GM18951 (cell line): ENCODE measurements at regions not wholly inside any gene's neighbourhood (a gene's known extent, or its start where the extent isn't known, plus 50 kb on each side); places are given as distances from the start of the nearest gene placed in this dataset.

Experiments
- POLR2A ChIP-seq: IDR thresholded peaks from 4 replicates; pipeline ENCODE4 v1.6.1; 2011; ENCODE audit warnings: mild to moderate bottlenecking; ENCODE audit not compliant: insufficient read length, insufficient read depth; ENCODE audit errors: extremely low read depth
- in situ Hi-C: fragments of 300-500 bp; cut with MboI; formaldehyde crosslinking; loops from one replicate; pipeline ENCODE4 v1.12.0; 2022; ENCODE audit warnings: low sequenced_read_pairs, mixed read lengths, inconsistent platforms; ENCODE audit not compliant: unreplicated experiment

GRCh38 chr3:81289676-81290075 is 471.8 kb downstream of the GBE1 start:
- in situ Hi-C loops, result no loop called here
- TF ChIP-seq POLR2A, result no peak

GRCh38 chr3:81279481-81280379 is 481.7 kb downstream of the GBE1 start:
- no peak for TF ChIP-seq POLR2A
- in situ Hi-C loops, result no loop called here

GRCh38 chr3:81277853-81278252 is 483.6 kb downstream of the GBE1 start:
- in situ Hi-C loops, result no loop called here
- TF ChIP-seq POLR2A, result no peak

GRCh38 chr3:81274671-81275070 is 486.8 kb downstream of the GBE1 start:
- in situ Hi-C loops, result no loop called here
- no peak for TF ChIP-seq POLR2A

DNA sequence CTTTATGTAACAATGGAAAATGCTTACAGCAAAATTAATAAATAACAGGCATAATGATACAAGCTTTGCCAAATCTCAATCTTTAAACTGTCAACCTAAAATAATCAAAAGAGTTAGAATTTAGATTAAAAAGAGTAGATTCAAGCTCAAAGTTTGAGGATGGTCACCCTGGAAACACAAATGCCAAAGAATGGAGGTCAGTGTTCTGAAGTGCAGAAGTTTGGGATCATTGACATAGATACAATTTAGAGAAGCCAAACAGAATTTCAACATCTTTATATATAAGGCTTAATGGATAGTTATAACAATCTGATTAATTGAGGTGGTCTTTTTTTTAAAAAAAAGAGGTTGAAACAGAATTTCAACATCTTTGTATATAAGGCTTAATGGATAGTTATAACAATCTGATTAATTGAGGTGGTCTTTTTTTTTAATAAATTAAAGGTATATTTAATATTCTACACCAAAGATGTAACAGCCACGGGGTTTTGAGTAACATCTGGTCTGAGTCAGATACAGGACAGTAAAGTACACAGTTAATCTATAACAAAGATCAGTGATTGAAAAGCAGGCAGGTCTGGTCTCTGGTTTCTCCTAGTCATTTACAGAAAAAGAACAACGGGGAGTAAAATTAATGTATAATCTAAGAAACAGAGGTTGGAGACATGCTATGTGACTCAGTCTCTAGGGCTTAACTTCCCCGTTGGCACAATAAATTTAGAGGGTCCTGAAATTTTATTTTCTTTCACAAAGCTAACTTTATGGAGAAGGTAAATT is 490.7 kb downstream of the GBE1 start:
- in situ Hi-C loops, result no loop called here
- no peak for TF ChIP-seq POLR2A

DNA sequence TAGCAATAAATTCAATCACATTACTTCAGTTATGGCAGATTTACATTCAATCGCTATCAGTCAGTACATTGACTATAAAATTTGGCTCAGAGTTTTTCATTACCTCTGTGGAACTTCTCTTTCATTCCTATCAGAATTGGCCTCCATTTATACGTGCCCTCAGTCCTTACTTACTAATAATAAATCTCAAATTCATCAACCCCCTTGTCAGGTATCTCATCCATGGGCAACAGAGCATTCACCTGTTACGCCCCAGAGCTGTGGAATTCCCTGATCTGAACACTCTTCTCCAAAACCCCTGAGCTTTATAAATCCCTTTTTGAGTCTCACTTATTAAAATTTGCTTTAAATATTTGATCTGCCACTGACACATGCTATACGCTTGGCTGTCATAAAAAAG is 492.9 kb downstream of the GBE1 start:
- TF ChIP-seq POLR2A, result no peak
- in situ Hi-C loops, result no loop called here

DNA sequence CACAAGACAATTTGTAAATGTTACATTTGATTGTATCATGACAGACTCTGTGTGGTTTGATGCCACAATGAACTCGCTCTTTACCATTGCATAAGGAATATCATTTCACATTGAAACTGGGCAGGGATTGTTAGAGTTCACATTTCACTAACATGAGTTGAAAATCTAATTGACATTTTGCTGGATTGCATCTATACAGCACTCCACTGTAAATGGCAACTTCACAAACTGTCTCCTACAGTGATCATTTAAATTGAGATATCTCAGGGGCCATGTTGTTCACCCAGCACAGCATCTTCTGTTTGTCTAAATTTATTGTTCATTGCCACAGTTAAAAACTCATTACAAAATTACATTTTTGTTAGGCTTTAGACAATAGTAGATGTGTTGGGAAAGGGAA is 499.4 kb downstream of the GBE1 start:
- no peak for TF ChIP-seq POLR2A
- in situ Hi-C loops, result no loop called here

- no peak for TF ChIP-seq POLR2A
- in situ Hi-C loops, result no loop called here
These were observed 506.0 kb downstream of the GBE1 start for GRCh38 chr3:81255463-81255862.

GRCh38 chr3:81251096-81251495 is 510.3 kb downstream of the GBE1 start:
- in situ Hi-C loops, result no loop called here
- no peak for TF ChIP-seq POLR2A

DNA sequence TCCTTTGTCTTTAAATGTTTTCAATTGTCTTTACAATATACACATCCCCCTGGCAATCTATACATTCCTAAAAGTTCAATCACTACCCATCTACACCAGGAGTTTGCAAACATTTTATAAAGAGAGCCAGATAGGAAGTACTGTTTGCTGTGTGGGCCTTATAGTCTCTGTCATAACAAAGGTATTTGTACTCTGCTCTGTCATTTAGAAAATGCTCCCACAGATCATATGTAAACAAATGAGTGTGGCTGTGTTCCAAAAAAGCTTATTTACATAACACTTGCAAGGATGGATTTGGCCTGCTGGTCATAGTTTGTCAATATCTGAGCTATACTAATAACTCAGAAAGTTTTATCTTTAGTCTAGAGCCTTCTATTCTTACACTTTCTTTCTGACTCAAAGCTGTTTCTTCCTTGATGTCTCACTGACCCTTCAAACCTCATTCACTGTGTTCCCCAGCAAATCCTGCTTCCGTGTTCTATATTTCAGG is 511.9 kb downstream of the GBE1 start:
- in situ Hi-C loops, result no loop called here
- TF ChIP-seq POLR2A, result no peak

DNA sequence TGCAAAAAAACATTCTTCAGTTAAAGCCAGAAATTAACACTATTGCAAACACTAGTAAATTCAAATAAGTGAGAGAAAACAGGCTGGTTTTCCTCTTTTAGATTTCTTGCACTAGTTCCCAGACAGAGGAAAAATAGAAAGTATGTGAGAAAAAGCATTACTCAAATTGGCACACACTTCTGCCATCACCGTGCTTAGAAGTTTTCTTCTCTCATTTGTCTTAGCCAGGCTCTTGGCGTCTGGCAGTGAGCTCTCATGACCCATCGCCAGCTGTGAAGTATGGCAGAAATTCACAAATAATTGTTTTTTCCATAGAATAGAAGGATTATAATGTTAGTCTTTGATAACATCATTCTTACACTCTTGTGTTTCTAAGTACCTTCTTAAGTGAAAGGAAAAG is 515.9 kb downstream of the GBE1 start:
- in situ Hi-C loops, result no loop called here
- TF ChIP-seq POLR2A, result no peak

DNA sequence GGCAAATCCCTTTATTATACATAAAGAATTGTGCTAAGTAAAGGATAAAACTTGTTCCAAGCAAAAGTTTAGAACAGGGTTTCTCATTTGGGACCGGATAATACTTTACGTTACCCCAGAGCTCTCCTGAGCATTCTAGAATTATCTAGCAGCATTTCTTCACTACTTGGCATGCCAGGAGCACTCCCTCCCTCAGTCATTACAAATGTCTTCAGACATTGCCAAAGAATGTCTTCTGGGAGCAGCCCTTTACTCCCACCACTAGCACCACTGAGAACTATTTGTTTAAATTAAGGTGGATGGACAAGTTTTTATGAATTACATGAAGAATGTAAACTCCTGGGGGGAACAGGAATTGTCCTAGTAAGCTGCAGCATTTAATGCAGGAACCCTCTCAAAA is 516.4 kb downstream of the GBE1 start:
- in situ Hi-C loops, result no loop called here
- TF ChIP-seq POLR2A, result no peak

GRCh38 chr3:81244231-81244630 is 517.2 kb downstream of the GBE1 start:
- TF ChIP-seq POLR2A, result no peak
- in situ Hi-C loops, result no loop called here

- no peak for TF ChIP-seq POLR2A
- in situ Hi-C loops, result no loop called here
These were observed 518.6 kb downstream of the GBE1 start for GRCh38 chr3:81242871-81243270.
